K562 (cell line): ENCODE measurements at regions not wholly inside any gene's neighbourhood (a gene's known extent, or its start where the extent isn't known, plus 50 kb on each side); places are given as distances from the start of the nearest gene placed in this dataset.

Experiments
- ATAC-seq: fragments of 200-7000 bp; cut with Tn5 transposase; 3 replicates; pipeline ENCODE4 v1.9.1; 2020; ENCODE audit warnings: moderate library complexity
- BruUV-seq: library from RNA; stranded (reverse); fragments of 400-500 nt; replicated peaks from 2 replicates; lab custom pipeline; 2021; lab: Mats Ljungman, UMichigan
- CTCF ChIA-PET: fragments of 300-600 bp; formaldehyde crosslinking; extraction: SDS; loops from one replicate; lab custom pipeline; 2021; ENCODE audit warnings: low intra/inter-chr PET ratio; lab: Yijun Ruan, JAX
- POLR2A ChIA-PET: fragments of 300-600, 350-650 bp; sonication (Branson Sonifier 250); formaldehyde crosslinking; extraction: SDS; loops from one replicate; lab custom pipeline; 2021; ENCODE audit warnings: antibody characterized with exemption, inconsistent platforms; lab: Yijun Ruan, JAX
- DNase-seq, 4 experiments: peaks; one replicate each; pipeline versions ENCODE4 v3.0.0 to v3.0.0-alpha.2; 2011 to 2018; ENCODE audit warnings: low spot score in 3 of 4, mixed read lengths in 3 of 4; ENCODE audit errors: extremely low read depth in 1 of 4
- FAIRE-seq: peaks from 2 replicates; lab custom pipeline; 2011; peaks lifted over from hg19 to GRCh38; lab: Jason Lieb, UNC
- H2AFZ ChIP-seq: 2 replicates; pipeline ENCODE4 v1.6.0; 2011; ENCODE audit warnings: low read depth, low read length, control low read depth, inconsistent platforms
- H3K27ac ChIP-seq: fragments of 200-600 bp; 3 replicates; pipeline ENCODE4 v1.8.0; 2011; ENCODE audit warnings: low read depth, mild to moderate bottlenecking, control low read depth, inconsistent platforms, low read length, moderate library complexity, mixed read lengths; ENCODE audit errors: extremely low read depth
- H3K27me3 ChIP-seq, 2 experiments: fragments of 300-600 bp in 1 of 2; 2 replicates in 1 of 2; 3 replicates in 1 of 2; pipeline versions ENCODE4 v1.6.0 to v1.8.0; 2011; ENCODE audit warnings: inconsistent platforms in 2 of 2, low read length in 2 of 2, mild to moderate bottlenecking in 1 of 2, mixed read lengths in 1 of 2, moderate library complexity in 1 of 2; ENCODE audit not compliant: control insufficient read depth in 2 of 2, insufficient read depth in 2 of 2
- H3K36me3 ChIP-seq: fragments of 300-600 bp; 3 replicates; pipeline ENCODE4 v1.8.0; 2011; ENCODE audit warnings: mild to moderate bottlenecking, low read length, inconsistent platforms; ENCODE audit not compliant: control insufficient read depth, insufficient read depth
- H3K4me1 ChIP-seq, 2 experiments: fragments of 200-600 bp in 1 of 2; replicated peaks in 1 of 2; 2 replicates in 1 of 2; 3 replicates in 1 of 2; pipeline versions ENCODE4 v1.5.1 to v1.8.0; 2011; ENCODE audit warnings: inconsistent platforms in 2 of 2, low read length in 2 of 2, mild to moderate bottlenecking in 1 of 2, mixed read lengths in 1 of 2, moderate library complexity in 1 of 2; ENCODE audit not compliant: control insufficient read depth in 2 of 2, insufficient read depth in 2 of 2
- H3K4me2 ChIP-seq: 2 replicates; pipeline ENCODE4 v1.6.1; 2011; ENCODE audit warnings: low read length, control low read depth, inconsistent platforms, mixed read lengths; ENCODE audit not compliant: insufficient read depth
- H3K4me3 ChIP-seq: fragments of 200-600 bp; sonication (generic), shearing (Covaris generic); 2 replicates; pipeline ENCODE4 v1.5.1; 2016; ENCODE audit warnings: control low read depth, inconsistent platforms
- H3K79me2 ChIP-seq: fragments of 200-600 bp; 3 replicates; pipeline ENCODE4 v1.8.0; 2011; ENCODE audit warnings: low read length, inconsistent platforms; ENCODE audit not compliant: control insufficient read depth, insufficient read depth
- H3K9ac ChIP-seq, 2 experiments: 2 replicates each; pipeline versions ENCODE4 v1.6.0 to v1.6.1; 2011; ENCODE audit warnings: low read depth in 2 of 2, low read length in 2 of 2, control low read depth in 1 of 2, inconsistent platforms in 1 of 2, mild to moderate bottlenecking in 1 of 2, mixed read lengths in 1 of 2; ENCODE audit not compliant: insufficient read depth in 1 of 2
- H3K9me1 ChIP-seq: one replicate; pipeline ENCODE4 v1.6.0; 2011; ENCODE audit warnings: inconsistent platforms, mild to moderate bottlenecking, low read length, moderate library complexity; ENCODE audit not compliant: control insufficient read depth, insufficient read depth
- H3K9me3 ChIP-seq: replicated peaks from 2 replicates; pipeline ENCODE4 v1.5.1; 2011; ENCODE audit warnings: low read depth, low read length, inconsistent platforms; ENCODE audit not compliant: control insufficient read depth, insufficient read depth
- H4K20me1 ChIP-seq: replicated peaks from 2 replicates; pipeline ENCODE4 v1.6.1; 2011; ENCODE audit warnings: low read length, inconsistent platforms, mixed read lengths; ENCODE audit not compliant: control insufficient read depth, insufficient read depth
- DMBX1 ChIP-seq: fragments of 250-450 bp; sonication (Bioruptor Pico); IDR thresholded peaks from 2 replicates; pipeline ENCODE4 v1.8.0; 2022; ENCODE audit warnings: inconsistent platforms, mild to moderate bottlenecking, moderate library complexity, borderline replicate concordance
- HDGF ChIP-seq: fragments of 450-650 bp; IDR thresholded peaks from 2 replicates; pipeline ENCODE4 v1.6.1; 2016
- IRF9 ChIP-seq: fragments of 450-650 bp; IDR thresholded peaks from 2 replicates; pipeline ENCODE4 v1.6.1; 2016; ENCODE audit warnings: missing biosample characterization, missing genetic modification characterization
- MTA2 ChIP-seq: fragments of 450-650 bp; IDR thresholded peaks from 2 replicates; pipeline ENCODE4 v1.6.1; 2016; ENCODE audit warnings: low read depth
- NR2F6 ChIP-seq: fragments of 450-650 bp; formaldehyde crosslinking; IDR thresholded peaks from 2 replicates; pipeline ENCODE4 v1.4.0; 2020; ENCODE audit warnings: mild to moderate bottlenecking
- PHF20 ChIP-seq: fragments of 450-650 bp; IDR thresholded peaks from 2 replicates; pipeline ENCODE4 v1.6.1; 2018; ENCODE audit not compliant: partially characterized antibody
- PYGO2 ChIP-seq: fragments of 450-650 bp; IDR thresholded peaks from 2 replicates; pipeline ENCODE4 v1.6.1; 2016; ENCODE audit warnings: mild to moderate bottlenecking, missing genetic modification characterization, moderate library complexity, missing compliant biosample characterization
- ZBTB49 ChIP-seq: sonication (generic); formaldehyde crosslinking; IDR thresholded peaks from 2 replicates; pipeline ENCODE4 v1.8.0; 2022; ENCODE audit warnings: missing genetic modification reagents, mild to moderate bottlenecking, borderline replicate concordance
- ZNF699 ChIP-seq: fragments of 250-450 bp; sonication (Bioruptor Pico); IDR thresholded peaks from 2 replicates; pipeline ENCODE4 v1.8.0; 2021; ENCODE audit warnings: mild to moderate bottlenecking, moderate library complexity; ENCODE audit not compliant: insufficient replicate concordance
- WGBS: fragments of 100-300 bp; shearing (Covaris generic); methylation state at CpG from one replicate; pipeline ENCODE4 v1.1.6; 2016; ENCODE audit warnings: low coverage, mixed read lengths; ENCODE audit not compliant: insufficient coverage; ENCODE audit errors: missing lambda C conversion rate; 5-methylcytosine and 5-hydroxymethylcytosine counted together
- in situ Hi-C: fragments of 300-500 bp; cut with MboI; formaldehyde crosslinking; loops from 4 replicates; pipeline ENCODE4 v1.15.0; 2018; ENCODE audit warnings: inconsistent platforms, mixed read lengths
- intact Hi-C: fragments of 100-400 bp; cut with micrococcal nuclease; formaldehyde crosslinking; loops from 2 replicates; pipeline ENCODE4 v1.14.2; 2022

DNA sequence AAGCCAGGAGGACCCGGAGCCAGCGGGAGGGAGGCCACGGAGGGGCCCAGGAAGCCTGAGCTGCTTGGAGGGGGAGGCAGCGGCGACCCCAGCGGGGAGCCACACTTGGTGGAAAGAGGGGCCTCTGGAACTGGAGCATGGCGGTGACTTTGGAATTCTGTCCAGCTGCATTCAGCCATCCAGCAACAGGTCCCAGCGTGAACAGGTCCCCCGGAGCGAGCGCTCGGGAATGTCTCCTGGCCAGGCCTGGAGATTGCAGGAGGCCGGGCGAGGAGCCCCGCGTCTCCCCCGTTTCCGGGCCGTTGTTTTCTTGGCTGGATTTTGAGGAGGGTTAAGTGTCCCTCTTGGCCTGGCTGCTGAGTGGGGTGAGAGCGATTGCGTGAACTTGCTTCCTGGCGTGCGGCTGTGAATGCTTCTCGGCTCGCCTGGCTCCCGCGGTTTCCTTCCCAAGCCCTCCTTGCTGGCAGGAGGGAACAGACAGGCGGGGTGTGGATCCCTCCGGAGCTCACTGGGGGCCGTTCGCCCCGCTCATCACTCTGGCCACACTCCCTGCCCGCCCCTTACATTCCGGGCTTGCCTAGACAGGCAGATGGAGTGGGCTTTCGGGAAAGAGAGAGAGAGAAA, 125.3 kb upstream of the IRX4 start:
- Histone ChIP-seq H3K9me1 (peaks cover 5% of the 10 kb centered on the region), H3K9me3 (no peaks in the 10 kb centered on the region), H3K27ac (no peak overlapping the region), H3K4me2 (no peak overlapping the region), H3K4me1 (peaks cover 0 to 12% of the 10 kb centered on the region in 2 experiments; a peak in 2 of 5 replicates), H3K9ac (no peak overlapping the region), H3K79me2 (no peaks in the 10 kb centered on the region), H4K20me1 (peaks cover 23% of the 10 kb centered on the region), H3K4me3 (no peak overlapping the region), H3K27me3 (peaks cover 38 to 91% of the 10 kb centered on the region in 2 experiments), H3K36me3 (no peaks in the 10 kb centered on the region), H2AFZ (no peak overlapping the region)
- no peak for FAIRE-seq
- in situ Hi-C loops, result no loop called here
- no TSS peak for BruUV-seq
- DNase-seq, result no peak
- intact Hi-C loops, result no loop called here
- 2% methylated on average over 28 of the region's 35 CpGs for whole genome bisulfite sequencing
- ChIA-PET CTCF (no interaction called here), POLR2A (interaction anchor here (0.6 to 0.7 kb wide), 3 partner anchors 149 to 348 kb away, joined by 3 read pairs; no protein-coding TSS in a partner anchor)
- no peak for ATAC-seq
- TF ChIP-seq HDGF, result no peak
- no peak for TF ChIP-seq ZNF699 (CRISPR knock-in tag)
- no peak for TF ChIP-seq NR2F6 (CRISPR knock-in tag)
- no peak for TF ChIP-seq PHF20
- no peak for TF ChIP-seq MTA2
- TF ChIP-seq DMBX1 (CRISPR knock-in tag), result no peak
- no peak for TF ChIP-seq ZBTB49 (CRISPR knock-in tag)
- TF ChIP-seq IRF9 (tag), result no peak
- TF ChIP-seq PYGO2 (tag), result no peak
